ENCODE measurements at regions not wholly inside any gene's neighbourhood (a gene's known extent, or its start where the extent isn't known, plus 50 kb on each side); places are given as distances from the start of the nearest gene placed in this dataset.

GRCh38 chr13:84659359-84659661 lies 777.0 kb upstream of the SLITRK1 start:
- CTCF ChIA-PET = no interaction called here
- Mint-ChIP-seq H3K9me3 (peaks cover 3% of the 10 kb centered on the region), H3K4me1 (no peaks in the 10 kb centered on the region), H3K36me3 (ENCODE audit: low read depth) (no peaks in the 10 kb centered on the region), H3K27ac (no peak overlapping the region), H3K4me3 (no peak overlapping the region), H3K27me3 (no peaks in the 10 kb centered on the region)
- intact Hi-C loops (cut with micrococcal nuclease) = no loop called here
- TF ChIP-seq CTCF (IDR thresholded peaks at IDR 0.05) = no peak
- ATAC-seq (ENCODE audit: low read depth) (no peak), DNase-seq (no peak)
- POLR2A ChIA-PET = no interaction called here

- CTCF ChIA-PET = no interaction called here
- H3K9me3 Mint-ChIP-seq = peaks cover 3% of the 10 kb centered on the region
- H3K27ac Mint-ChIP-seq = no peak overlapping the region
- intact Hi-C loops (cut with micrococcal nuclease) = no loop called here
- ATAC-seq (ENCODE audit: low read depth) (no peak), DNase-seq (no peak)
- POLR2A ChIA-PET = no interaction called here
- H3K36me3 Mint-ChIP-seq (ENCODE audit: low read depth) = no peaks in the 10 kb centered on the region
- no peaks in the 10 kb centered on the region for H3K27me3 Mint-ChIP-seq
- H3K4me1 Mint-ChIP-seq = no peaks in the 10 kb centered on the region
- no peak overlapping the region for H3K4me3 Mint-ChIP-seq
- TF ChIP-seq CTCF (IDR thresholded peaks at IDR 0.05) = no peak
Observed at GRCh38 chr13:84658491-84659358, 776.5 kb upstream of the SLITRK1 start.

- intact Hi-C loops (cut with micrococcal nuclease) = no loop called here
- no peak for DNase-seq
- H3K4me3 Mint-ChIP-seq = no peak overlapping the region
- no peak for ATAC-seq (ENCODE audit: low read depth)
- no peaks in the 10 kb centered on the region for H3K4me1 Mint-ChIP-seq
- CTCF ChIA-PET = no interaction called here
- no peak overlapping the region for H3K27ac Mint-ChIP-seq
- peaks cover 3% of the 10 kb centered on the region for H3K9me3 Mint-ChIP-seq
- no peaks in the 10 kb centered on the region for H3K27me3 Mint-ChIP-seq
- POLR2A ChIA-PET = no interaction called here
- no peak for TF ChIP-seq CTCF (IDR thresholded peaks at IDR 0.05)
- H3K36me3 Mint-ChIP-seq (ENCODE audit: low read depth) = no peaks in the 10 kb centered on the region
Observed at GRCh38 chr13:84655677-84656076, 773.4 kb upstream of the SLITRK1 start.

- intact Hi-C loops (cut with micrococcal nuclease) = no loop called here
- ATAC-seq (ENCODE audit: low read depth) (no peak), DNase-seq (no peak)
- peaks cover 3% of the 10 kb centered on the region for H3K9me3 Mint-ChIP-seq
- no peak overlapping the region for H3K27ac Mint-ChIP-seq
- H3K4me1 Mint-ChIP-seq = no peaks in the 10 kb centered on the region
- POLR2A ChIA-PET = no interaction called here
- H3K36me3 Mint-ChIP-seq (ENCODE audit: low read depth) = no peaks in the 10 kb centered on the region
- no peaks in the 10 kb centered on the region for H3K27me3 Mint-ChIP-seq
- CTCF ChIA-PET = no interaction called here
- no peak for TF ChIP-seq CTCF (IDR thresholded peaks at IDR 0.05)
- H3K4me3 Mint-ChIP-seq = no peak overlapping the region
Observed at GRCh38 chr13:84654654-84655275, 772.5 kb upstream of the SLITRK1 start.

GRCh38 chr13:84653915-84654534 lies 771.8 kb upstream of the SLITRK1 start:
- H3K4me3 Mint-ChIP-seq = no peak overlapping the region
- no peak for DNase-seq
- POLR2A ChIA-PET = no interaction called here
- TF ChIP-seq CTCF (IDR thresholded peaks at IDR 0.05) = no peak
- H3K27ac Mint-ChIP-seq = no peak overlapping the region
- H3K9me3 Mint-ChIP-seq = peaks cover 3% of the 10 kb centered on the region
- no peak for ATAC-seq (ENCODE audit: low read depth)
- H3K4me1 Mint-ChIP-seq = no peaks in the 10 kb centered on the region
- no peaks in the 10 kb centered on the region for H3K27me3 Mint-ChIP-seq
- CTCF ChIA-PET = no interaction called here
- intact Hi-C loops (cut with micrococcal nuclease) = no loop called here
- H3K36me3 Mint-ChIP-seq (ENCODE audit: low read depth) = no peaks in the 10 kb centered on the region

Data from activated B cell treated with CpG ODN at 0.5 μM for 24 hours (primary cell).